K562 (cell line): ENCODE measurements at regions not wholly inside any gene's neighbourhood (a gene's known extent, or its start where the extent isn't known, plus 50 kb on each side); places are given as distances from the start of the nearest gene placed in this dataset.

Experiments
- ATAC-seq: fragments of 200-7000 bp; cut with Tn5 transposase; 3 replicates; pipeline ENCODE4 v1.9.1; 2020; ENCODE audit warnings: moderate library complexity
- BruUV-seq: library from RNA; stranded (reverse); fragments of 400-500 nt; replicated peaks from 2 replicates; lab custom pipeline; 2021; lab: Mats Ljungman, UMichigan
- CTCF ChIA-PET: fragments of 300-600 bp; formaldehyde crosslinking; extraction: SDS; loops from one replicate; lab custom pipeline; 2021; ENCODE audit warnings: low intra/inter-chr PET ratio; lab: Yijun Ruan, JAX
- POLR2A ChIA-PET: fragments of 300-600, 350-650 bp; sonication (Branson Sonifier 250); formaldehyde crosslinking; extraction: SDS; loops from one replicate; lab custom pipeline; 2021; ENCODE audit warnings: antibody characterized with exemption, inconsistent platforms; lab: Yijun Ruan, JAX
- DNase-seq, 4 experiments: peaks; one replicate each; pipeline versions ENCODE4 v3.0.0 to v3.0.0-alpha.2; 2011 to 2018; ENCODE audit warnings: low spot score in 3 of 4, mixed read lengths in 3 of 4; ENCODE audit errors: extremely low read depth in 1 of 4
- FAIRE-seq: peaks from 2 replicates; lab custom pipeline; 2011; peaks lifted over from hg19 to GRCh38; lab: Jason Lieb, UNC
- H2AFZ ChIP-seq: 2 replicates; pipeline ENCODE4 v1.6.0; 2011; ENCODE audit warnings: low read depth, low read length, control low read depth, inconsistent platforms
- H3K27ac ChIP-seq: fragments of 200-600 bp; 3 replicates; pipeline ENCODE4 v1.8.0; 2011; ENCODE audit warnings: low read depth, mild to moderate bottlenecking, control low read depth, inconsistent platforms, low read length, moderate library complexity, mixed read lengths; ENCODE audit errors: extremely low read depth
- H3K27me3 ChIP-seq, 2 experiments: fragments of 300-600 bp in 1 of 2; 2 replicates in 1 of 2; 3 replicates in 1 of 2; pipeline versions ENCODE4 v1.6.0 to v1.8.0; 2011; ENCODE audit warnings: inconsistent platforms in 2 of 2, low read length in 2 of 2, mild to moderate bottlenecking in 1 of 2, mixed read lengths in 1 of 2, moderate library complexity in 1 of 2; ENCODE audit not compliant: control insufficient read depth in 2 of 2, insufficient read depth in 2 of 2
- H3K36me3 ChIP-seq: fragments of 300-600 bp; 3 replicates; pipeline ENCODE4 v1.8.0; 2011; ENCODE audit warnings: mild to moderate bottlenecking, low read length, inconsistent platforms; ENCODE audit not compliant: control insufficient read depth, insufficient read depth
- H3K4me1 ChIP-seq, 2 experiments: fragments of 200-600 bp in 1 of 2; replicated peaks in 1 of 2; 2 replicates in 1 of 2; 3 replicates in 1 of 2; pipeline versions ENCODE4 v1.5.1 to v1.8.0; 2011; ENCODE audit warnings: inconsistent platforms in 2 of 2, low read length in 2 of 2, mild to moderate bottlenecking in 1 of 2, mixed read lengths in 1 of 2, moderate library complexity in 1 of 2; ENCODE audit not compliant: control insufficient read depth in 2 of 2, insufficient read depth in 2 of 2
- H3K4me2 ChIP-seq: 2 replicates; pipeline ENCODE4 v1.6.1; 2011; ENCODE audit warnings: low read length, control low read depth, inconsistent platforms, mixed read lengths; ENCODE audit not compliant: insufficient read depth
- H3K4me3 ChIP-seq: fragments of 200-600 bp; sonication (generic), shearing (Covaris generic); 2 replicates; pipeline ENCODE4 v1.5.1; 2016; ENCODE audit warnings: control low read depth, inconsistent platforms
- H3K79me2 ChIP-seq: fragments of 200-600 bp; 3 replicates; pipeline ENCODE4 v1.8.0; 2011; ENCODE audit warnings: low read length, inconsistent platforms; ENCODE audit not compliant: control insufficient read depth, insufficient read depth
- H3K9ac ChIP-seq, 2 experiments: 2 replicates each; pipeline versions ENCODE4 v1.6.0 to v1.6.1; 2011; ENCODE audit warnings: low read depth in 2 of 2, low read length in 2 of 2, control low read depth in 1 of 2, inconsistent platforms in 1 of 2, mild to moderate bottlenecking in 1 of 2, mixed read lengths in 1 of 2; ENCODE audit not compliant: insufficient read depth in 1 of 2
- H3K9me1 ChIP-seq: one replicate; pipeline ENCODE4 v1.6.0; 2011; ENCODE audit warnings: inconsistent platforms, mild to moderate bottlenecking, low read length, moderate library complexity; ENCODE audit not compliant: control insufficient read depth, insufficient read depth
- H3K9me3 ChIP-seq: replicated peaks from 2 replicates; pipeline ENCODE4 v1.5.1; 2011; ENCODE audit warnings: low read depth, low read length, inconsistent platforms; ENCODE audit not compliant: control insufficient read depth, insufficient read depth
- H4K20me1 ChIP-seq: replicated peaks from 2 replicates; pipeline ENCODE4 v1.6.1; 2011; ENCODE audit warnings: low read length, inconsistent platforms, mixed read lengths; ENCODE audit not compliant: control insufficient read depth, insufficient read depth
- CUX1 ChIP-seq: fragments of 200-800 bp; sonication (Bioruptor generic); IDR thresholded peaks from 2 replicates; pipeline ENCODE4 v1.6.1; 2016; ENCODE audit warnings: missing genetic modification characterization, missing compliant biosample characterization
- ILF3 ChIP-seq: fragments of 450-650 bp; IDR thresholded peaks from 2 replicates; pipeline ENCODE4 v1.6.1; 2018; ENCODE audit warnings: antibody characterized with exemption, mild to moderate bottlenecking, moderate library complexity, borderline replicate concordance
- KLF6 ChIP-seq: fragments of 250-450 bp; sonication (Bioruptor Pico); IDR thresholded peaks from 2 replicates; pipeline ENCODE4 v1.4.0; 2020; ENCODE audit warnings: mild to moderate bottlenecking, moderate library complexity, borderline replicate concordance
- MAZ ChIP-seq, 2 experiments: fragments of 450-650 bp in 1 of 2; sonication (generic) in 1 of 2; formaldehyde crosslinking; IDR thresholded peaks in 1 of 2; conservative IDR thresholded peaks in 1 of 2; 2 replicates each; pipeline versions ENCODE4 v1.4.0 to v1.5.0; 2020; ENCODE audit warnings: mild to moderate bottlenecking in 1 of 2, missing genetic modification reagents in 1 of 2
- POU5F1 ChIP-seq: fragments of 150-350 bp; IDR thresholded peaks from 2 replicates; pipeline ENCODE4 v1.6.1; 2014; ENCODE audit warnings: borderline replicate concordance, low read length, low read depth, mild to moderate bottlenecking; ENCODE audit not compliant: partially characterized antibody
- PYGO2 ChIP-seq: fragments of 450-650 bp; IDR thresholded peaks from 2 replicates; pipeline ENCODE4 v1.6.1; 2016; ENCODE audit warnings: mild to moderate bottlenecking, missing genetic modification characterization, moderate library complexity, missing compliant biosample characterization
- SAFB ChIP-seq: fragments of 200-400 bp; formaldehyde crosslinking; IDR thresholded peaks from 2 replicates; pipeline ENCODE4 v1.6.1; 2017; ENCODE audit warnings: low read depth, low read length, borderline replicate concordance
- THRA ChIP-seq: fragments of 450-650 bp; IDR thresholded peaks from 2 replicates; pipeline ENCODE4 v1.6.1; 2017; ENCODE audit warnings: mild to moderate bottlenecking, moderate library complexity
- WGBS: fragments of 100-300 bp; shearing (Covaris generic); methylation state at CpG from one replicate; pipeline ENCODE4 v1.1.6; 2016; ENCODE audit warnings: low coverage, mixed read lengths; ENCODE audit not compliant: insufficient coverage; ENCODE audit errors: missing lambda C conversion rate; 5-methylcytosine and 5-hydroxymethylcytosine counted together
- in situ Hi-C: fragments of 300-500 bp; cut with MboI; formaldehyde crosslinking; loops from 4 replicates; pipeline ENCODE4 v1.15.0; 2018; ENCODE audit warnings: inconsistent platforms, mixed read lengths
- intact Hi-C: fragments of 100-400 bp; cut with micrococcal nuclease; formaldehyde crosslinking; loops from 2 replicates; pipeline ENCODE4 v1.14.2; 2022
- TF ChIP-seq, protein P1 (sequence below): sonication (generic); formaldehyde crosslinking; IDR thresholded peaks from 2 replicates; pipeline ENCODE4 v1.8.0; 2022; ENCODE audit warnings: missing genetic modification reagents, mild to moderate bottlenecking, borderline replicate concordance
- TF ChIP-seq, protein P2 (sequence below): fragments of 250-450 bp; sonication (Bioruptor Pico); IDR thresholded peaks from 2 replicates; pipeline ENCODE4 v1.4.0; 2020; ENCODE audit warnings: mild to moderate bottlenecking, moderate library complexity, borderline replicate concordance

- Histone ChIP-seq H3K9me1 (no peaks in the 10 kb centered on the region), H3K4me3 (no peak overlapping the region), H3K9me3 (no peaks in the 10 kb centered on the region), H3K9ac (no peak overlapping the region), H3K36me3 (no peaks in the 10 kb centered on the region), H2AFZ (no peak overlapping the region), H3K4me2 (no peak overlapping the region), H4K20me1 (no peaks in the 10 kb centered on the region), H3K27ac (no peak overlapping the region), H3K27me3 (no peaks in the 10 kb centered on the region), H3K4me1 (no peaks in the 10 kb centered on the region), H3K79me2 (no peaks in the 10 kb centered on the region)
- in situ Hi-C loops: no loop called here
- ChIA-PET CTCF (no interaction called here), POLR2A (no interaction called here)
- DNase-seq: no peak
- no peak for ATAC-seq
- FAIRE-seq: no peak
- WGBS: 0% methylated on average over 1 of the region's 1 CpG
- intact Hi-C loops: no loop called here
- no TSS peak for BruUV-seq
- no peak for TF ChIP-seq POU5F1
- TF ChIP-seq PYGO2 (tag): no peak
- TF ChIP-seq, protein P1, sequence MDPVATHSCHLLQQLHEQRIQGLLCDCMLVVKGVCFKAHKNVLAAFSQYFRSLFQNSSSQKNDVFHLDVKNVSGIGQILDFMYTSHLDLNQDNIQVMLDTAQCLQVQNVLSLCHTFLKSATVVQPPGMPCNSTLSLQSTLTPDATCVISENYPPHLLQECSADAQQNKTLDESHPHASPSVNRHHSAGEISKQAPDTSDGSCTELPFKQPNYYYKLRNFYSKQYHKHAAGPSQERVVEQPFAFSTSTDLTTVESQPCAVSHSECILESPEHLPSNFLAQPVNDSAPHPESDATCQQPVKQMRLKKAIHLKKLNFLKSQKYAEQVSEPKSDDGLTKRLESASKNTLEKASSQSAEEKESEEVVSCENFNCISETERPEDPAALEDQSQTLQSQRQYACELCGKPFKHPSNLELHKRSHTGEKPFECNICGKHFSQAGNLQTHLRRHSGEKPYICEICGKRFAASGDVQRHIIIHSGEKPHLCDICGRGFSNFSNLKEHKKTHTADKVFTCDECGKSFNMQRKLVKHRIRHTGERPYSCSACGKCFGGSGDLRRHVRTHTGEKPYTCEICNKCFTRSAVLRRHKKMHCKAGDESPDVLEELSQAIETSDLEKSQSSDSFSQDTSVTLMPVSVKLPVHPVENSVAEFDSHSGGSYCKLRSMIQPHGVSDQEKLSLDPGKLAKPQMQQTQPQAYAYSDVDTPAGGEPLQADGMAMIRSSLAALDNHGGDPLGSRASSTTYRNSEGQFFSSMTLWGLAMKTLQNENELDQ: no peak
- TF ChIP-seq CUX1 (CRISPR knock-in tag): no peak
- no peak for TF ChIP-seq SAFB
- TF ChIP-seq KLF6 (CRISPR knock-in tag): no peak
- TF ChIP-seq, protein P2, sequence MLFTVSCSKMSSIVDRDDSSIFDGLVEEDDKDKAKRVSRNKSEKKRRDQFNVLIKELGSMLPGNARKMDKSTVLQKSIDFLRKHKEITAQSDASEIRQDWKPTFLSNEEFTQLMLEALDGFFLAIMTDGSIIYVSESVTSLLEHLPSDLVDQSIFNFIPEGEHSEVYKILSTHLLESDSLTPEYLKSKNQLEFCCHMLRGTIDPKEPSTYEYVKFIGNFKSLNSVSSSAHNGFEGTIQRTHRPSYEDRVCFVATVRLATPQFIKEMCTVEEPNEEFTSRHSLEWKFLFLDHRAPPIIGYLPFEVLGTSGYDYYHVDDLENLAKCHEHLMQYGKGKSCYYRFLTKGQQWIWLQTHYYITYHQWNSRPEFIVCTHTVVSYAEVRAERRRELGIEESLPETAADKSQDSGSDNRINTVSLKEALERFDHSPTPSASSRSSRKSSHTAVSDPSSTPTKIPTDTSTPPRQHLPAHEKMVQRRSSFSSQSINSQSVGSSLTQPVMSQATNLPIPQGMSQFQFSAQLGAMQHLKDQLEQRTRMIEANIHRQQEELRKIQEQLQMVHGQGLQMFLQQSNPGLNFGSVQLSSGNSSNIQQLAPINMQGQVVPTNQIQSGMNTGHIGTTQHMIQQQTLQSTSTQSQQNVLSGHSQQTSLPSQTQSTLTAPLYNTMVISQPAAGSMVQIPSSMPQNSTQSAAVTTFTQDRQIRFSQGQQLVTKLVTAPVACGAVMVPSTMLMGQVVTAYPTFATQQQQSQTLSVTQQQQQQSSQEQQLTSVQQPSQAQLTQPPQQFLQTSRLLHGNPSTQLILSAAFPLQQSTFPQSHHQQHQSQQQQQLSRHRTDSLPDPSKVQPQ: no peak
- TF ChIP-seq MAZ (CRISPR knock-in tag; conservative IDR thresholded peaks at IDR 0.05 in 1 of 2, IDR thresholded peaks at IDR 0.05 in 1 of 2): no peak
- TF ChIP-seq THRA: no peak
- TF ChIP-seq ILF3: no peak
Measured at GRCh38 chr13:85582890-85583289, 216.3 kb downstream of the SLITRK6 start.
